PC-3 (cell line): ENCODE measurements at regions not wholly inside any gene's neighbourhood (a gene's known extent, or its start where the extent isn't known, plus 50 kb on each side); places are given as distances from the start of the nearest gene placed in this dataset.

Experiments used
- EZH2 ChIP-seq: fragments of 300-600 bp; sonication (generic); IDR thresholded peaks from one replicate; pipeline ENCODE4 v1.6.1; 2017; ENCODE audit warnings: antibody characterized with exemption, mild to moderate bottlenecking, low read length; ENCODE audit not compliant: unreplicated experiment
- EZH2phosphoT487 ChIP-seq: fragments of 300-600 bp; sonication (generic); IDR thresholded peaks from 2 replicates; pipeline ENCODE4 v1.6.1; 2018; ENCODE audit warnings: mild to moderate bottlenecking, antibody characterized with exemption, low read length, borderline replicate concordance
- TF ChIP-seq, protein P1 (sequence below): fragments of 300-600 bp; sonication (generic); conservative IDR thresholded peaks from 2 replicates; pipeline ENCODE4 v1.5.1; 2017; ENCODE audit warnings: antibody characterized with exemption, low read depth, mild to moderate bottlenecking, low read length

DNA sequence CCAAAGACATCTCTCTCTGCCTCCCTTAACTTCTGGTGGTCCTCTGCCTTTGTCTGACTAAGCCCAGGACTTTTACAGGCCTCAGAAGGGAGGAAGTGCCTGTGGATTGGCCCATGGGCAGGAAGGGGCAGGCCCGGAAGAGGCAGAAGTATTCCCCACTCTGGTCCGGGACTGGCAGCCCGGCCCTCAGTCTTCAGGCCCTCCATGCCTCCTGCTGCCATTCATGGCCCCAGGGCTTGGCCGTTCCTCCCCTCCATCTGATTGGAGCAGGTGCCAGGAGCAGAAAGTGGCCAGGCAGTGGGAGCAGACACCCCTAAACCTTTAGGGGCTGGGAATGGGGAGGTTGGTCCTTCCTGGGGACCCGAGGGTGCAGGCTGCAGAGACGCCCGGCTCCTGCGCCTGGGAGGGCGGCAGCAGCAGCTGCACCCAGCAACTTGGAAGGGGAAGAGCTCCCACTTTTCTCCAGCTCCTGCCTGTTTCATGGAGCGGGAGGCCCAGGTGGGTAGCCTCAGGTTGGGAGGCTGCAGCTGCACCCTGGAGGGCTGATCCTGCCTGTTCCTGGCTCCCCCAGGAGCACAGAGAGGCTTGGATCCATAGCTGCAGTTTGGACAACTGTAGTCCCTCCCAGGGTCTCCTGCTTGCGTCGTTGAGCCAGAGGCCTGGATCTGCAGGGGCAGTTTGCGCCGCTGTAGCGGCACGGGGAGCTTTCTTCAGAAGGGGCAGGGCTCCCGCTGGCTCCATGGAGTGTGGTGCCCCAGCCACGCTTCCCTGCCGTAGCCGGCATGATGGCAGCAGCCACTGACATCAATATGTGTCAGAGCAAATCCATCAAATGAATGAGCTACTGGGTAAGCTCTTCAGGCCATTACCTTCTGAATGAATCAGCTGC, 661.5 kb upstream of the NUDT12 start:
- TF ChIP-seq, protein P1, sequence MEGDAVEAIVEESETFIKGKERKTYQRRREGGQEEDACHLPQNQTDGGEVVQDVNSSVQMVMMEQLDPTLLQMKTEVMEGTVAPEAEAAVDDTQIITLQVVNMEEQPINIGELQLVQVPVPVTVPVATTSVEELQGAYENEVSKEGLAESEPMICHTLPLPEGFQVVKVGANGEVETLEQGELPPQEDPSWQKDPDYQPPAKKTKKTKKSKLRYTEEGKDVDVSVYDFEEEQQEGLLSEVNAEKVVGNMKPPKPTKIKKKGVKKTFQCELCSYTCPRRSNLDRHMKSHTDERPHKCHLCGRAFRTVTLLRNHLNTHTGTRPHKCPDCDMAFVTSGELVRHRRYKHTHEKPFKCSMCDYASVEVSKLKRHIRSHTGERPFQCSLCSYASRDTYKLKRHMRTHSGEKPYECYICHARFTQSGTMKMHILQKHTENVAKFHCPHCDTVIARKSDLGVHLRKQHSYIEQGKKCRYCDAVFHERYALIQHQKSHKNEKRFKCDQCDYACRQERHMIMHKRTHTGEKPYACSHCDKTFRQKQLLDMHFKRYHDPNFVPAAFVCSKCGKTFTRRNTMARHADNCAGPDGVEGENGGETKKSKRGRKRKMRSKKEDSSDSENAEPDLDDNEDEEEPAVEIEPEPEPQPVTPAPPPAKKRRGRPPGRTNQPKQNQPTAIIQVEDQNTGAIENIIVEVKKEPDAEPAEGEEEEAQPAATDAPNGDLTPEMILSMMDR: no peak
- no peak for TF ChIP-seq EZH2phosphoT487
- TF ChIP-seq EZH2: no peak
